GM12878 (cell line): ENCODE measurements at regions not wholly inside any gene's neighbourhood (a gene's known extent, or its start where the extent isn't known, plus 50 kb on each side); places are given as distances from the start of the nearest gene placed in this dataset.

Experiments
- ATAC-seq: fragments of 200-7000 bp; cut with Tn5 transposase; 3 replicates; pipeline ENCODE4 v1.9.1; 2020; ENCODE audit warnings: mild to moderate bottlenecking, moderate library complexity
- BruUV-seq: library from RNA; stranded (reverse); fragments of 400-500 nt; replicated peaks from 2 replicates; lab custom pipeline; 2021; lab: Mats Ljungman, UMichigan
- CTCF ChIA-PET: fragments of 300-600 bp; sonication (Branson Sonifier 250); formaldehyde crosslinking; extraction: SDS; loops from one replicate; lab custom pipeline; 2021; ENCODE audit warnings: inconsistent platforms; lab: Yijun Ruan, JAX
- POLR2A ChIA-PET: fragments of 350-600 bp; formaldehyde crosslinking; extraction: SDS; loops from one replicate; lab custom pipeline; 2021; ENCODE audit warnings: inconsistent platforms; lab: Charles Lee
- RAD21 ChIA-PET: fragments of 300-600 bp; sonication (Branson Sonifier 250); formaldehyde crosslinking; loops from one replicate; lab custom pipeline; 2023; ENCODE audit warnings: antibody characterized with exemption; ENCODE audit not compliant: unreplicated experiment; lab: Charles Lee
- SMC1A ChIA-PET: fragments of 300-600 bp; sonication (Branson Sonifier 250); formaldehyde crosslinking; loops from one replicate; lab custom pipeline; 2023; ENCODE audit not compliant: unreplicated experiment, uncharacterized antibody; lab: Charles Lee
- DNase-seq: peaks from one replicate; pipeline ENCODE4 v3.0.0-alpha.2; 2011; ENCODE audit warnings: low read depth, low spot score
- FAIRE-seq: peaks from 3 replicates; lab custom pipeline; 2011; peaks lifted over from hg19 to GRCh38; lab: Jason Lieb, UNC
- H2AFZ ChIP-seq: 2 replicates; pipeline ENCODE4 v1.6.0; 2011; ENCODE audit warnings: low read depth, low read length, control low read depth; ENCODE audit not compliant: control insufficient read depth
- H3K27ac ChIP-seq: 2 replicates; pipeline ENCODE4 v1.5.1; 2011; ENCODE audit warnings: control low read depth; ENCODE audit not compliant: control insufficient read depth, insufficient read depth
- H3K27me3 ChIP-seq, 2 experiments: replicated peaks in 1 of 2; 2 replicates each; pipeline versions ENCODE4 v1.6.0 to v1.6.1; 2011; ENCODE audit warnings: low read length in 1 of 2; ENCODE audit not compliant: control insufficient read depth in 2 of 2, insufficient read depth in 2 of 2
- H3K36me3 ChIP-seq, 2 experiments: 2 replicates each; pipeline ENCODE4 v1.5.1; 2011; ENCODE audit warnings: low read length in 1 of 2; ENCODE audit not compliant: control insufficient read depth in 2 of 2, insufficient read depth in 2 of 2
- H3K4me1 ChIP-seq: 2 replicates; pipeline ENCODE4 v1.6.1; 2011; ENCODE audit warnings: mild to moderate bottlenecking, low read length, moderate library complexity, mixed read lengths; ENCODE audit not compliant: control insufficient read depth, insufficient read depth
- H3K4me2 ChIP-seq: 2 replicates; pipeline ENCODE4 v1.6.0; 2011; ENCODE audit warnings: control low read depth; ENCODE audit not compliant: control insufficient read depth, insufficient read depth
- H3K4me3 ChIP-seq: fragments of 200-600 bp; sonication (generic); 2 replicates; pipeline ENCODE4 v1.5.1; 2016
- H3K79me2 ChIP-seq: 2 replicates; pipeline ENCODE4 v1.6.0; 2011; ENCODE audit warnings: low read length; ENCODE audit not compliant: control insufficient read depth, insufficient read depth
- H3K9ac ChIP-seq: 2 replicates; pipeline ENCODE4 v1.8.0; 2011; ENCODE audit warnings: low read length, control low read depth, mixed read lengths; ENCODE audit not compliant: control insufficient read depth, insufficient read depth
- H3K9me3 ChIP-seq: replicated peaks from 3 replicates; pipeline ENCODE4 v1.5.1; 2011; ENCODE audit warnings: mild to moderate bottlenecking, low read length; ENCODE audit not compliant: control insufficient read depth, insufficient read depth
- H4K20me1 ChIP-seq: 2 replicates; pipeline ENCODE4 v1.6.0; 2011; ENCODE audit not compliant: control insufficient read depth, insufficient read depth
- ATF3 ChIP-seq: IDR thresholded peaks from 2 replicates; pipeline ENCODE4 v1.6.1; 2011; ENCODE audit warnings: low read depth, mild to moderate bottlenecking, low read length, moderate library complexity, borderline replicate concordance; ENCODE audit errors: extremely low read depth
- BHLHE40 ChIP-seq, 2 experiments: fragments of 450-650 bp in 1 of 2; IDR thresholded peaks; 2 replicates each; pipeline ENCODE4 v1.6.1; 2011 to 2017; ENCODE audit warnings: low read depth in 2 of 2, borderline replicate concordance in 1 of 2, improper control_type of control experiment in 1 of 2, low read length in 1 of 2, mild to moderate bottlenecking in 1 of 2
- CHD1 ChIP-seq: IDR thresholded peaks from 2 replicates; pipeline ENCODE4 v1.6.1; 2012; ENCODE audit warnings: low read depth, low read length, improper control_type of control experiment
- CHD2 ChIP-seq: IDR thresholded peaks from 2 replicates; pipeline ENCODE4 v1.6.1; 2011; ENCODE audit warnings: low read depth, low read length, improper control_type of control experiment, borderline replicate concordance
- CUX1 ChIP-seq: IDR thresholded peaks from 2 replicates; pipeline ENCODE4 v1.6.1; 2012; ENCODE audit warnings: improper control_type of control experiment, low read depth, low read length; ENCODE audit not compliant: insufficient replicate concordance
- GATAD2B ChIP-seq: fragments of 450-650 bp; conservative IDR thresholded peaks from 2 replicates; pipeline ENCODE4 v1.6.1; 2017; ENCODE audit warnings: low read depth, mild to moderate bottlenecking, moderate library complexity
- HCFC1 ChIP-seq: fragments of 150-350 bp; IDR thresholded peaks from 2 replicates; pipeline ENCODE4 v1.6.1; 2014; ENCODE audit warnings: low read length
- HDAC6 ChIP-seq: fragments of 200-600 bp; sonication (generic); IDR thresholded peaks from one replicate; pipeline ENCODE4 v1.8.0; 2017; ENCODE audit warnings: antibody characterized with exemption; ENCODE audit not compliant: unreplicated experiment
- IRF4 ChIP-seq: IDR thresholded peaks from 2 replicates; pipeline ENCODE4 v1.6.1; 2011; ENCODE audit warnings: low read depth, low read length
- LARP7 ChIP-seq: fragments of 450-650 bp; IDR thresholded peaks from 2 replicates; pipeline ENCODE4 v1.6.1; 2017; ENCODE audit warnings: mild to moderate bottlenecking
- MAX ChIP-seq: IDR thresholded peaks from 2 replicates; pipeline ENCODE4 v1.6.1; 2012; ENCODE audit warnings: low read depth, low read length, improper control_type of control experiment
- MYB ChIP-seq: fragments of 150-350 bp; IDR thresholded peaks from 2 replicates; pipeline ENCODE4 v1.6.1; 2014; ENCODE audit warnings: mild to moderate bottlenecking, low read depth, low read length, borderline replicate concordance
- RUNX3 ChIP-seq: IDR thresholded peaks from 2 replicates; pipeline ENCODE4 v1.6.1; 2012; ENCODE audit warnings: low read length, inconsistent platforms
- SIN3A ChIP-seq: IDR thresholded peaks from 2 replicates; pipeline ENCODE4 v1.6.1; 2012; ENCODE audit warnings: low read depth, low read length, improper control_type of control experiment
- SIX5 ChIP-seq: IDR thresholded peaks from 2 replicates; pipeline ENCODE4 v1.6.1; 2011; ENCODE audit warnings: mild to moderate bottlenecking, low read depth, low read length, moderate library complexity; ENCODE audit not compliant: severe bottlenecking
- SMAD5 ChIP-seq: IDR thresholded peaks from 2 replicates; pipeline ENCODE4 v1.6.1; 2016; ENCODE audit warnings: antibody characterized with exemption, low read depth
- TCF3 ChIP-seq: IDR thresholded peaks from 2 replicates; pipeline ENCODE4 v1.6.1; 2012; ENCODE audit warnings: low read depth, mild to moderate bottlenecking, low read length, borderline replicate concordance; ENCODE audit not compliant: insufficient read depth
- YBX1 ChIP-seq: fragments of 450-650 bp; IDR thresholded peaks from 2 replicates; pipeline ENCODE4 v1.6.1; 2016; ENCODE audit warnings: antibody characterized with exemption
- ZNF274 ChIP-seq: IDR thresholded peaks from one replicate; pipeline ENCODE4 v1.8.0; 2011; ENCODE audit not compliant: insufficient read length, insufficient read depth
- ZNF622 ChIP-seq: fragments of 450-650 bp; IDR thresholded peaks from 2 replicates; pipeline ENCODE4 v1.6.1; 2017; ENCODE audit warnings: mild to moderate bottlenecking, inconsistent platforms
- WGBS: methylation state at CpG from one replicate; pipeline ENCODE4 v1.1.6; 2016; ENCODE audit warnings: low lambda C conversion rate; ENCODE audit not compliant: insufficient replicate concordance, insufficient coverage; ENCODE audit errors: missing lambda C conversion rate; 5-methylcytosine and 5-hydroxymethylcytosine counted together
- in situ Hi-C: fragments of 300-500 bp; cut with MboI; formaldehyde crosslinking; loops from 9 replicates; pipeline ENCODE4 v1.14.3; 2018; ENCODE audit warnings: mixed read lengths
- intact Hi-C: fragments of 100-400 bp; cut with micrococcal nuclease; formaldehyde crosslinking; loops from one replicate; pipeline ENCODE4 v1.14.2; 2022; ENCODE audit not compliant: unreplicated experiment

- Histone ChIP-seq H3K27ac (no peak overlapping the region), H3K4me1 (no peaks in the 10 kb centered on the region), H3K36me3 (no peaks in the 10 kb centered on the region), H3K4me2 (no peak overlapping the region), H3K4me3 (no peak overlapping the region), H3K9me3 (no peaks in the 10 kb centered on the region), H3K9ac (no peak overlapping the region), H3K27me3 (no peaks in the 10 kb centered on the region), H2AFZ (no peak overlapping the region), H4K20me1 (no peaks in the 10 kb centered on the region), H3K79me2 (no peaks in the 10 kb centered on the region)
- ChIA-PET RAD21 (no interaction called here), POLR2A (no interaction called here), CTCF (no interaction called here), SMC1A (no interaction called here)
- FAIRE-seq (no peak), DNase-seq (no peak), ATAC-seq (no peak)
- WGBS: 0% methylated on average over 1 of the region's 1 CpG
- no peak for TF ChIP-seq ATF3
- TF ChIP-seq CUX1: no peak
- no peak for TF ChIP-seq BHLHE40 (IDR thresholded peaks at IDR 0.05; ENCODE audit: borderline replicate concordance in 1 of 2, low read depth in 2 of 2, low read length in 1 of 2)
- no peak for TF ChIP-seq MYB
- no peak for TF ChIP-seq TCF3
- TF ChIP-seq YBX1: no peak
- TF ChIP-seq SIX5: no peak
- no peak for TF ChIP-seq CHD2
- no peak for TF ChIP-seq SIN3A
- TF ChIP-seq HCFC1: no peak
- no peak for TF ChIP-seq GATAD2B
- no peak for TF ChIP-seq RUNX3
- TF ChIP-seq MAX: no peak
- TF ChIP-seq SMAD5: no peak
- TF ChIP-seq HDAC6: no peak
- TF ChIP-seq CHD1: no peak
- TF ChIP-seq IRF4: no peak
- no peak for TF ChIP-seq ZNF274
- TF ChIP-seq LARP7: no peak
- no peak for TF ChIP-seq ZNF622
- in situ Hi-C loops: no loop called here
- BruUV-seq: no TSS peak
- intact Hi-C loops: no loop called here
These were observed 155.4 kb downstream of the OR4C45 start for GRCh38 chr11:50188040-50188439.
